ENCODE measurements at regions not wholly inside any gene's neighbourhood (a gene's known extent, or its start where the extent isn't known, plus 50 kb on each side); places are given as distances from the start of the nearest gene placed in this dataset.

DNA sequence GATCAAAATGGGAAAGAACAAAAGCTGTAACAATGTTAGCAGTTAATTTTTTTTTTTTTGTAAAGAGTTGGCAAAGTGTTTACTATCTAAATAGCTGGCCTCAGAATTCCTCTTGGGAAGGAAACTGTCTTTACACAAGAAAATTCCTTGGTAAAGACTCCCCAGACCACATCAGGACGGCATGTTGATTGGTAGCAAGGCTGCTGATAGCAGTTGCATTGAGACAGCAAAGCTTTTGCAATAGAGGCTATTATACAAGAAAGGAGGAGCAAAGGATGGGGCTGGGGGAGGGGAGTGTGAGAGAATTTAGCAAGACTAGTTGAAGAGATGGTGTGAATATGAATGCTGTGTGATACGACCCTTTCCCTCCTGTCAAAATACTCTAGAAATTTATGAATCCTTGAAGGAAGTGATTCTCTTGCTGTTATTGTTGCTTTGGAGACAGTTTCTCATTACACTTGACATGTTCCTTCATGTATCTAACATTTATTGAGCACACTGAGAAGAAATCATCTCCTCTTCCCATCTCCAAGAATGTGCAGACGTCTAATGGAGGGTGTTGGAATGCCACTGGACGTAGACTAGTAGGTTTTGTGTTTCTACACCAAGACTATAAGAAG is 355.6 kb downstream of the SIPA1L2 start:
- no peak for TF ChIP-seq FOXK2 (IDR thresholded peaks at IDR 0.05)
- no peak for TF ChIP-seq BHLHE40 (IDR thresholded peaks at IDR 0.05; ENCODE audit: borderline replicate concordance)
- no peak for TF ChIP-seq HDGF (IDR thresholded peaks at IDR 0.05; ENCODE audit: borderline replicate concordance)
- TF ChIP-seq FOXA1 (IDR thresholded peaks at IDR 0.05), result no peak
- no peak for TF ChIP-seq TARDBP (IDR thresholded peaks at IDR 0.05)
- TF ChIP-seq PKNOX1 (IDR thresholded peaks at IDR 0.05), result no peak
- TF ChIP-seq LEF1 (IDR thresholded peaks at IDR 0.05; ENCODE audit: borderline replicate concordance), result no peak
- no peak for TF ChIP-seq SUZ12 (IDR thresholded peaks at IDR 0.05)
